ENCODE measurements at regions not wholly inside any gene's neighbourhood (a gene's known extent, or its start where the extent isn't known, plus 50 kb on each side); places are given as distances from the start of the nearest gene placed in this dataset.

- TF ChIP-seq CTCF (IDR thresholded peaks at IDR 0.05) (no peak), POLR2A (IDR thresholded peaks at IDR 0.05) (no peak)
Measured at GRCh38 chr1:164470996-164471395, 88.0 kb upstream of the PBX1 start.

Data from heart left ventricle (tissue), 13 donors.